HEK293T (cell line): ENCODE measurements at regions not wholly inside any gene's neighbourhood (a gene's known extent, or its start where the extent isn't known, plus 50 kb on each side); places are given as distances from the start of the nearest gene placed in this dataset.

ENCODE experiments used
- BHLHE40 ChIP-seq: fragments of 450-650 bp; IDR thresholded peaks from 2 replicates; pipeline ENCODE4 v1.6.1; 2016; ENCODE audit warnings: mild to moderate bottlenecking, moderate library complexity, borderline replicate concordance
- ELF4 ChIP-seq: fragments of 450-650 bp; IDR thresholded peaks from 2 replicates; pipeline ENCODE4 v1.6.1; 2017; ENCODE audit warnings: antibody characterized with exemption
- FOXM1 ChIP-seq: fragments of 450-650 bp; IDR thresholded peaks from 2 replicates; pipeline ENCODE4 v1.6.1; 2017; ENCODE audit warnings: mild to moderate bottlenecking, borderline replicate concordance
- HDGF ChIP-seq: fragments of 450-650 bp; IDR thresholded peaks from 2 replicates; pipeline ENCODE4 v1.6.1; 2017; ENCODE audit warnings: antibody characterized with exemption, borderline replicate concordance
- L3MBTL2 ChIP-seq: fragments of 450-650 bp; conservative IDR thresholded peaks from 2 replicates; pipeline ENCODE4 v1.6.1; 2016; ENCODE audit warnings: mild to moderate bottlenecking
- PKNOX1 ChIP-seq: fragments of 450-650 bp; IDR thresholded peaks from 2 replicates; pipeline ENCODE4 v1.6.1; 2016
- SP1 ChIP-seq: fragments of 450-650 bp; IDR thresholded peaks from 2 replicates; pipeline ENCODE4 v1.6.1; 2017
- TARDBP ChIP-seq: fragments of 450-650 bp; IDR thresholded peaks from 2 replicates; pipeline ENCODE4 v1.6.1; 2016
- ZNF384 ChIP-seq: fragments of 450-650 bp; IDR thresholded peaks from 2 replicates; pipeline ENCODE4 v1.6.1; 2016

- TF ChIP-seq ELF4 = no peak
- no peak for TF ChIP-seq SP1
- TF ChIP-seq BHLHE40 = no peak
- no peak for TF ChIP-seq TARDBP
- no peak for TF ChIP-seq HDGF
- no peak for TF ChIP-seq PKNOX1
- TF ChIP-seq FOXM1 = no peak
- no peak for TF ChIP-seq ZNF384
- no peak for TF ChIP-seq L3MBTL2
Measured at GRCh38 chr14:86518298-86518697, 988.4 kb downstream of the FLRT2 start.
